HEK293 (cell line): ENCODE measurements at regions not wholly inside any gene's neighbourhood (a gene's known extent, or its start where the extent isn't known, plus 50 kb on each side); places are given as distances from the start of the nearest gene placed in this dataset.

Experiments
- CTCF ChIA-PET: fragments of 350-600 bp; formaldehyde crosslinking; extraction: SDS; loops from one replicate; lab custom pipeline; 2021; ENCODE audit warnings: antibody characterized with exemption; lab: Yijun Ruan, JAX
- POLR2A ChIA-PET: fragments of 300-600 bp; formaldehyde crosslinking; extraction: SDS; loops from one replicate; lab custom pipeline; 2020; ENCODE audit warnings: antibody characterized with exemption, inconsistent platforms; lab: Yijun Ruan, JAX
- H3K27ac ChIP-seq: fragments of 200-500 bp; sonication (Bioruptor generic); 2 replicates; pipeline ENCODE4 v1.5.1; 2014; ENCODE audit warnings: low read depth, low read length, control low read depth, inconsistent platforms; ENCODE audit errors: extremely low read depth
- H3K36me3 ChIP-seq, 2 experiments: fragments of 200-500 bp in 1 of 2; sonication (Bioruptor generic) in 1 of 2; 1 replicate in 1 of 2; 2 replicates in 1 of 2; pipeline ENCODE4 v1.5.1; 2014 to 2017; ENCODE audit warnings: inconsistent platforms in 2 of 2, low read length in 2 of 2; ENCODE audit not compliant: control insufficient read depth in 2 of 2, insufficient read depth in 1 of 2
- H3K4me1 ChIP-seq: fragments of 200-500 bp; sonication (Bioruptor generic); 2 replicates; pipeline ENCODE4 v1.5.1; 2014; ENCODE audit warnings: mild to moderate bottlenecking, low read length, inconsistent platforms; ENCODE audit not compliant: control insufficient read depth, insufficient read depth
- H3K4me3 ChIP-seq: 2 replicates; pipeline ENCODE4 v1.5.1; 2011; ENCODE audit warnings: low read depth, mild to moderate bottlenecking, control low read depth, low read length, moderate library complexity
- H3K9me3 ChIP-seq: fragments of 200-500 bp; sonication (Bioruptor generic); 2 replicates; pipeline ENCODE4 v1.5.1; 2014; ENCODE audit warnings: low read depth, low read length, inconsistent platforms; ENCODE audit not compliant: control insufficient read depth, insufficient read depth
- GFI1B ChIP-seq: fragments of 450-650 bp; formaldehyde crosslinking; IDR thresholded peaks from 2 replicates; pipeline ENCODE4 v1.5.1; 2016; ENCODE audit warnings: missing biosample characterization, missing genetic modification characterization
- OVOL3 ChIP-seq: fragments of 450-650 bp; formaldehyde crosslinking; IDR thresholded peaks from 2 replicates; pipeline ENCODE4 v1.5.1; 2016; ENCODE audit warnings: missing biosample characterization, missing genetic modification characterization
- PATZ1 ChIP-seq: fragments of 450-650 bp; formaldehyde crosslinking; IDR thresholded peaks from 2 replicates; pipeline ENCODE4 v1.5.1; 2016; ENCODE audit warnings: missing biosample characterization, missing genetic modification characterization
- PBX3 ChIP-seq: sonication (generic); formaldehyde crosslinking; IDR thresholded peaks from 2 replicates; pipeline ENCODE4 v1.8.1; 2022; ENCODE audit warnings: mild to moderate bottlenecking, moderate library complexity, missing genetic modification reagents
- ZBTB44 ChIP-seq: fragments of 450-650 bp; IDR thresholded peaks from 2 replicates; pipeline ENCODE4 v1.5.1; 2018; ENCODE audit warnings: missing biosample characterization, mild to moderate bottlenecking, missing genetic modification characterization
- ZNF132 ChIP-seq: fragments of 450-650 bp; formaldehyde crosslinking; IDR thresholded peaks from 2 replicates; pipeline ENCODE4 v1.5.1; 2017; ENCODE audit warnings: missing biosample characterization, missing genetic modification characterization, borderline replicate concordance
- ZNF280D ChIP-seq: fragments of 450-650 bp; formaldehyde crosslinking; IDR thresholded peaks from 2 replicates; pipeline ENCODE4 v1.5.1; 2016; ENCODE audit warnings: missing biosample characterization, missing genetic modification characterization
- ZNF324 ChIP-seq: fragments of 450-650 bp; formaldehyde crosslinking; IDR thresholded peaks from 2 replicates; pipeline ENCODE4 v1.5.1; 2016; ENCODE audit warnings: missing biosample characterization, missing genetic modification characterization
- ZNF354C ChIP-seq: fragments of 450-650 bp; formaldehyde crosslinking; IDR thresholded peaks from 2 replicates; pipeline ENCODE4 v1.5.1; 2016; ENCODE audit warnings: missing biosample characterization, missing genetic modification characterization, low read depth, borderline replicate concordance
- ZNF518A ChIP-seq: fragments of 450-650 bp; formaldehyde crosslinking; conservative IDR thresholded peaks from 2 replicates; pipeline ENCODE4 v1.5.1; 2016; ENCODE audit warnings: low read depth, missing biosample characterization, missing genetic modification characterization
- ZNF623 ChIP-seq: fragments of 450-650 bp; formaldehyde crosslinking; IDR thresholded peaks from 2 replicates; pipeline ENCODE4 v1.5.1; 2016; ENCODE audit warnings: missing biosample characterization, missing genetic modification characterization
- ZNF624 ChIP-seq: fragments of 450-650 bp; formaldehyde crosslinking; IDR thresholded peaks from 2 replicates; pipeline ENCODE4 v1.5.1; 2017; ENCODE audit warnings: missing biosample characterization, missing genetic modification characterization
- ZNF670 ChIP-seq: fragments of 450-650 bp; formaldehyde crosslinking; IDR thresholded peaks from 2 replicates; pipeline ENCODE4 v1.5.1; 2016; ENCODE audit warnings: missing biosample characterization, missing genetic modification characterization, low read depth
- TF ChIP-seq, protein P1 (sequence below): fragments of 450-650 bp; formaldehyde crosslinking; conservative IDR thresholded peaks from 2 replicates; pipeline ENCODE4 v1.5.1; 2016; ENCODE audit warnings: low read depth, missing biosample characterization, missing genetic modification characterization
- TF ChIP-seq, protein P2 (sequence below): fragments of 450-650 bp; formaldehyde crosslinking; IDR thresholded peaks from 2 replicates; pipeline ENCODE4 v1.5.1; 2016; ENCODE audit warnings: missing biosample characterization, missing genetic modification characterization

DNA sequence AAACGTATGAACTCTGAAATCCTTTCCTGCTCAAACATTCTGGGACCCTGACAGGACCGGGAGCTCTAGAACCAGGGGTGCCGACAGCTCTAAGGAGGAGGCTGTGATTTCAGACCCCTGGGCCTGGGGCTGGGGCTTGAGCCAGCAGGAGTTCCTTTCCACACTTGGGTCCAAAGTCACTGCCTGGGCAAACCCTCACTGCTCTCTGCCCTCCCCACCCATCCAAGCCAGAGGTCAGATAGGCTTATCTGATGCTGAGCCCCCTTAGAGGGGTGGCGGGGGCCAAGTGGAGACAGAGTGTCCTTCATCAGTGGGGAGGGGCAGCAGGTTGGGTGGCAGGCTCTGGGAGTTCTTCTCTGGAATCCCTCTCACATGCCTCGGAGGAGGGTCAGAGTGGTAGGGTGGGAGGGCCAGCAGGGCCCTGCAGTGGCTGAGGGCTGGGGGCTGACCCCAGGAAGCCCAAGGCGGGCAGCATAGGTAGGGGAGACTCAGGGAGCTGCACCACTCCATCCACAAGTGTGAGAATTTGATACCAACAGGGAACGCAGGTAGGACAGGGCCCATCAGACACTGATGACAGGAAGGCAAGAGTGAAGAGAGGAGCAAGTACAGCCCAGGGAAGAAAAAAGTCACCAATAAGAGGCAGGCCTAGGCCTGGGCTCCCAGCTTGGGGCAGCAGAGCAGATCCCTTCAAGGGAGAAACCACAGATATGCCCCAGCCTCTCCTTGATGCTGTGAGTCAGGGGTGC lies 121.0 kb downstream of the MRPL14 start:
- ChIA-PET CTCF (interaction anchor here (0.6 to 3.9 kb wide), 8 partner anchors 12 to 236 kb away, joined by 3 to 20 read pairs (median 4); partner anchors contain the start of gene VEGFA), POLR2A (no interaction called here)
- Histone ChIP-seq H3K36me3 (no peaks in the 10 kb centered on the region), H3K4me3 (no peak overlapping the region), H3K4me1 (peaks cover 2% of the 10 kb centered on the region; the same call in 1 of the 2 replicates), H3K27ac (no peak overlapping the region), H3K9me3 (no peaks in the 10 kb centered on the region)
- TF ChIP-seq ZBTB44 (tag by site-specific recombination) (no peak), ZNF518A (tag by site-specific recombination) (no peak), ZNF280D (no peak), PBX3 (CRISPR knock-in tag) (no peak), ZNF132 (tag by site-specific recombination) (no peak), ZNF670 (no peak), PATZ1 (tag by site-specific recombination) (no peak), OVOL3 (no peak), ZNF623 (tag by site-specific recombination) (no peak), ZNF324 (tag by site-specific recombination) (no peak), GFI1B (no peak), ZNF624 (no peak), ZNF354C (tag by site-specific recombination) (no peak)
- TF ChIP-seq, protein P1, sequence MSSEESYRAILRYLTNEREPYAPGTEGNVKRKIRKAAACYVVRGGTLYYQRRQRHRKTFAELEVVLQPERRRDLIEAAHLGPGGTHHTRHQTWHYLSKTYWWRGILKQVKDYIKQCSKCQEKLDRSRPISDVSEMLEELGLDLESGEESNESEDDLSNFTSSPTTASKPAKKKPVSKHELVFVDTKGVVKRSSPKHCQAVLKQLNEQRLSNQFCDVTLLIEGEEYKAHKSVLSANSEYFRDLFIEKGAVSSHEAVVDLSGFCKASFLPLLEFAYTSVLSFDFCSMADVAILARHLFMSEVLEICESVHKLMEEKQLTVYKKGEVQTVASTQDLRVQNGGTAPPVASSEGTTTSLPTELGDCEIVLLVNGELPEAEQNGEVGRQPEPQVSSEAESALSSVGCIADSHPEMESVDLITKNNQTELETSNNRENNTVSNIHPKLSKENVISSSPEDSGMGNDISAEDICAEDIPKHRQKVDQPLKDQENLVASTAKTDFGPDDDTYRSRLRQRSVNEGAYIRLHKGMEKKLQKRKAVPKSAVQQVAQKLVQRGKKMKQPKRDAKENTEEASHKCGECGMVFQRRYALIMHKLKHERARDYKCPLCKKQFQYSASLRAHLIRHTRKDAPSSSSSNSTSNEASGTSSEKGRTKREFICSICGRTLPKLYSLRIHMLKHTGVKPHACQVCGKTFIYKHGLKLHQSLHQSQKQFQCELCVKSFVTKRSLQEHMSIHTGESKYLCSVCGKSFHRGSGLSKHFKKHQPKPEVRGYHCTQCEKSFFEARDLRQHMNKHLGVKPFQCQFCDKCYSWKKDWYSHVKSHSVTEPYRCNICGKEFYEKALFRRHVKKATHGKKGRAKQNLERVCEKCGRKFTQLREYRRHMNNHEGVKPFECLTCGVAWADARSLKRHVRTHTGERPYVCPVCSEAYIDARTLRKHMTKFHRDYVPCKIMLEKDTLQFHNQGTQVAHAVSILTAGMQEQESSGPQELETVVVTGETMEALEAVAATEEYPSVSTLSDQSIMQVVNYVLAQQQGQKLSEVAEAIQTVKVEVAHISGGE (tag by site-specific recombination), result no peak
- TF ChIP-seq, protein P2, sequence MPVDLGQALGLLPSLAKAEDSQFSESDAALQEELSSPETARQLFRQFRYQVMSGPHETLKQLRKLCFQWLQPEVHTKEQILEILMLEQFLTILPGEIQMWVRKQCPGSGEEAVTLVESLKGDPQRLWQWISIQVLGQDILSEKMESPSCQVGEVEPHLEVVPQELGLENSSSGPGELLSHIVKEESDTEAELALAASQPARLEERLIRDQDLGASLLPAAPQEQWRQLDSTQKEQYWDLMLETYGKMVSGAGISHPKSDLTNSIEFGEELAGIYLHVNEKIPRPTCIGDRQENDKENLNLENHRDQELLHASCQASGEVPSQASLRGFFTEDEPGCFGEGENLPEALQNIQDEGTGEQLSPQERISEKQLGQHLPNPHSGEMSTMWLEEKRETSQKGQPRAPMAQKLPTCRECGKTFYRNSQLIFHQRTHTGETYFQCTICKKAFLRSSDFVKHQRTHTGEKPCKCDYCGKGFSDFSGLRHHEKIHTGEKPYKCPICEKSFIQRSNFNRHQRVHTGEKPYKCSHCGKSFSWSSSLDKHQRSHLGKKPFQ (tag by site-specific recombination), result no peak
